ENCODE measurements at regions not wholly inside any gene's neighbourhood (a gene's known extent, or its start where the extent isn't known, plus 50 kb on each side); places are given as distances from the start of the nearest gene placed in this dataset.

- TF ChIP-seq CHD7 (IDR thresholded peaks at IDR 0.05; ENCODE audit: insufficient replicate concordance, low read length) (no peak), POLR2A (IDR thresholded peaks at IDR 0.05; ENCODE audit: control extremely low read depth in 1 of 2, low read depth in 2 of 2, low read length in 2 of 2) (no peak), TEAD4 (IDR thresholded peaks at IDR 0.05; ENCODE audit: low read depth, low read length) (no peak), CEBPB (IDR thresholded peaks at IDR 0.05; ENCODE audit: low read depth, low read length) (no peak), NRF1 (IDR thresholded peaks at IDR 0.05; ENCODE audit: low read depth, low read length) (no peak), SP1 (IDR thresholded peaks at IDR 0.05; ENCODE audit: low read depth, low read length) (no peak)
Measured at GRCh38 chr20:60950561-60950960, 301.5 kb upstream of the CDH4 start (continued).

Data from H1 (cell line).